ENCODE measurements at regions not wholly inside any gene's neighbourhood (a gene's known extent, or its start where the extent isn't known, plus 50 kb on each side); places are given as distances from the start of the nearest gene placed in this dataset.

DNA sequence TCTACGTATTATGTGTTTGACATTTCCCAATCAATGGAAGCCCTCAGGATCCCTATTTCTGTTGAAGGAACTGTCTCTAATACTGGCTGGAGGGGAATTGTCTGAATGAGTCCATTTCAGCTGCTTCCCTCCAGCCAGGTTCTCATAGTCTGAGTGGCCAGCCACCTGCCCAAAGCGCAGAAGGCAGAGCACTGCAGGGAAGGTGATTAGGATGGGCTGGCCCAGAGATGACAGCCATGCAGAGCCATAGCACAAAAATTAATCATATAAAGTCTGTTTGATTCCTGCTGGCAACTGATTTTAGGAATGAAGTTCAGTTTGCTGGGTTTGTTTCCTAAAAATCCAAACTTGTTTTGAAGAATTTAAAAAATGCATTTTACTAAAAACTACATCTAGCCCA lies 327.1 kb downstream of the ETAA1 start:
- no peaks in the 10 kb centered on the region for H3K4me1 ChIP-seq (ENCODE audit: control insufficient read depth in 1 of 2, insufficient read depth in 2 of 2, low read length in 2 of 2)
- no peak overlapping the region for H3K4me2 ChIP-seq (replicated peaks; ENCODE audit: extremely low read depth, low read length, poor library complexity, severe bottlenecking)
- H2AFZ ChIP-seq (ENCODE audit: insufficient read depth, low read depth, low read length, poor library complexity, severe bottlenecking) = no peak overlapping the region
- no peak overlapping the region for H3K27ac ChIP-seq (ENCODE audit: low read depth in 1 of 2, low read length in 2 of 2)
- peaks cover 8 to 11% of the 10 kb centered on the region in 2 donors for H3K9me3 ChIP-seq (replicated peaks in 1 of 2; ENCODE audit: control insufficient read depth in 1 of 2, insufficient read depth in 1 of 2, low read length in 2 of 2)
- intact Hi-C loops (cut with micrococcal nuclease) = no loop called here
- Mint-ChIP-seq H3K27ac (no peak overlapping the region), H3K27me3 (ENCODE audit: low read depth in 3 of 3) (no peaks in the 10 kb centered on the region), H3K4me1 (no peaks in the 10 kb centered on the region), H3K4me3 (no peak overlapping the region), H3K9me3 (peaks cover 5 to 19% (median 10%) of the 10 kb centered on the region in 7 donors), H3K36me3 (no peaks in the 10 kb centered on the region)
- TF ChIP-seq, protein P1, sequence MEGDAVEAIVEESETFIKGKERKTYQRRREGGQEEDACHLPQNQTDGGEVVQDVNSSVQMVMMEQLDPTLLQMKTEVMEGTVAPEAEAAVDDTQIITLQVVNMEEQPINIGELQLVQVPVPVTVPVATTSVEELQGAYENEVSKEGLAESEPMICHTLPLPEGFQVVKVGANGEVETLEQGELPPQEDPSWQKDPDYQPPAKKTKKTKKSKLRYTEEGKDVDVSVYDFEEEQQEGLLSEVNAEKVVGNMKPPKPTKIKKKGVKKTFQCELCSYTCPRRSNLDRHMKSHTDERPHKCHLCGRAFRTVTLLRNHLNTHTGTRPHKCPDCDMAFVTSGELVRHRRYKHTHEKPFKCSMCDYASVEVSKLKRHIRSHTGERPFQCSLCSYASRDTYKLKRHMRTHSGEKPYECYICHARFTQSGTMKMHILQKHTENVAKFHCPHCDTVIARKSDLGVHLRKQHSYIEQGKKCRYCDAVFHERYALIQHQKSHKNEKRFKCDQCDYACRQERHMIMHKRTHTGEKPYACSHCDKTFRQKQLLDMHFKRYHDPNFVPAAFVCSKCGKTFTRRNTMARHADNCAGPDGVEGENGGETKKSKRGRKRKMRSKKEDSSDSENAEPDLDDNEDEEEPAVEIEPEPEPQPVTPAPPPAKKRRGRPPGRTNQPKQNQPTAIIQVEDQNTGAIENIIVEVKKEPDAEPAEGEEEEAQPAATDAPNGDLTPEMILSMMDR (IDR thresholded peaks at IDR 0.05) = no peak
- no peaks in the 10 kb centered on the region for H3K79me2 ChIP-seq (ENCODE audit: insufficient read depth, low read length)
- H3K36me3 ChIP-seq (replicated peaks in 1 of 2; ENCODE audit: control insufficient read depth in 1 of 2, insufficient read depth in 2 of 2, low read length in 2 of 2) = no peaks in the 10 kb centered on the region
- H4K20me1 ChIP-seq (ENCODE audit: insufficient read depth, low read length) = no peaks in the 10 kb centered on the region
- no peaks in the 10 kb centered on the region for H3K27me3 ChIP-seq (ENCODE audit: control insufficient read depth in 2 of 2, insufficient read depth in 2 of 2, low read length in 2 of 2)
- no peak overlapping the region for H3K9ac ChIP-seq (ENCODE audit: insufficient read depth, low read length, poor library complexity, severe bottlenecking)
- no peak for DNase-seq
- no peak overlapping the region for H3K4me3 ChIP-seq (replicated peaks in 1 of 3; ENCODE audit: low read depth in 2 of 3, low read length in 3 of 3)
- 100% methylated on average over 1 of the region's 2 CpGs for WGBS (ENCODE audit: insufficient coverage)

DNA sequence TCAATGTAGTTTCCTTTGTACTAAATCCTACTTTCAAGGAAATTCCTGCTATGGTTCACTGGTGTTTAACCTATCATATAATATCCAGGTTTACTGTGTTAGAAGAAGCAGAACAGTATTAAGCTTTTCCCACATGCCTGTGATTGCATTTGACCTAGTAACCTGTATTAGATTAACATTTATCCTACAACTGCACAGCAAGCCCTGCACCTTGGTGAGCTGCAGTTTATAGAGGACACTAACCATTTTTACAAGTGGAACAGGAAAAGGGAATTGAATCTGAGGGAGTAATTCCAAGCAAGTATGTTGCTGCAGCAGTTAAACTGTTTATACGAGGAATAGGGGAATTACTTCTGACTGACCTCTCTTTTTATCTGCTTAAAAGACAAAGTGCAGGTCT lies 328.6 kb downstream of the ETAA1 start:
- Histone ChIP-seq H4K20me1 (ENCODE audit: insufficient read depth, low read length) (no peaks in the 10 kb centered on the region), H3K4me3 (replicated peaks in 1 of 3; ENCODE audit: low read depth in 2 of 3, low read length in 3 of 3) (no peak overlapping the region), H3K9me3 (replicated peaks in 1 of 2; ENCODE audit: control insufficient read depth in 1 of 2, insufficient read depth in 1 of 2, low read length in 2 of 2) (peaks cover 8 to 11% of the 10 kb centered on the region in 2 donors), H3K27me3 (ENCODE audit: control insufficient read depth in 2 of 2, insufficient read depth in 2 of 2, low read length in 2 of 2) (no peaks in the 10 kb centered on the region), H3K79me2 (ENCODE audit: insufficient read depth, low read length) (no peaks in the 10 kb centered on the region), H3K4me1 (ENCODE audit: control insufficient read depth in 1 of 2, insufficient read depth in 2 of 2, low read length in 2 of 2) (no peaks in the 10 kb centered on the region), H3K9ac (ENCODE audit: insufficient read depth, low read length, poor library complexity, severe bottlenecking) (no peak overlapping the region), H3K27ac (ENCODE audit: low read depth in 1 of 2, low read length in 2 of 2) (no peak overlapping the region), H3K36me3 (replicated peaks in 1 of 2; ENCODE audit: control insufficient read depth in 1 of 2, insufficient read depth in 2 of 2, low read length in 2 of 2) (no peaks in the 10 kb centered on the region), H2AFZ (ENCODE audit: insufficient read depth, low read depth, low read length, poor library complexity, severe bottlenecking) (no peak overlapping the region), H3K4me2 (replicated peaks; ENCODE audit: extremely low read depth, low read length, poor library complexity, severe bottlenecking) (no peak overlapping the region)
- no peak for DNase-seq
- no peak overlapping the region for H3K4me3 Mint-ChIP-seq
- no CpG with 5 or more reads among the region's 1 CpG for WGBS (ENCODE audit: insufficient coverage)
- no peaks in the 10 kb centered on the region for H3K4me1 Mint-ChIP-seq
- H3K36me3 Mint-ChIP-seq = no peaks in the 10 kb centered on the region
- peaks cover 5 to 17% (median 9%) of the 10 kb centered on the region in 7 donors for H3K9me3 Mint-ChIP-seq
- H3K27ac Mint-ChIP-seq = no peak overlapping the region
- intact Hi-C loops (cut with micrococcal nuclease) = no loop called here
- TF ChIP-seq, protein P1 (IDR thresholded peaks at IDR 0.05) = no peak
- no peaks in the 10 kb centered on the region for H3K27me3 Mint-ChIP-seq (ENCODE audit: low read depth in 3 of 3)
